H9 (cell line): ENCODE measurements at regions not wholly inside any gene's neighbourhood (a gene's known extent, or its start where the extent isn't known, plus 50 kb on each side); places are given as distances from the start of the nearest gene placed in this dataset.

Source experiments
- DNase-seq: peaks from one replicate; pipeline ENCODE4 v3.0.0-alpha.2; 2017
- H2AFZ ChIP-seq: one replicate; pipeline ENCODE4 v1.6.1; 2013; ENCODE audit warnings: mild to moderate bottlenecking, low read length, control low read depth, moderate library complexity
- H2AK5ac ChIP-seq: 2 replicates; pipeline ENCODE4 v1.6.1; 2013; ENCODE audit warnings: low read length, control low read depth, mixed read lengths; ENCODE audit not compliant: insufficient read length
- H2BK120ac ChIP-seq: one replicate; pipeline ENCODE4 v1.6.1; 2013; ENCODE audit warnings: low read depth, mild to moderate bottlenecking, low read length, control low read depth, inconsistent platforms; ENCODE audit not compliant: poor library complexity, severe bottlenecking
- H2BK12ac ChIP-seq: 2 replicates; pipeline ENCODE4 v1.6.1; 2013; ENCODE audit warnings: low read length, control low read depth, mixed read lengths, low read depth; ENCODE audit not compliant: insufficient read length
- H2BK15ac ChIP-seq: 2 replicates; pipeline ENCODE4 v1.6.1; 2013; ENCODE audit warnings: low read depth, low read length, control low read depth
- H2BK20ac ChIP-seq: one replicate; pipeline ENCODE4 v1.6.1; 2013; ENCODE audit warnings: low read depth, mild to moderate bottlenecking, low read length, control low read depth, inconsistent platforms; ENCODE audit not compliant: poor library complexity, severe bottlenecking
- H2BK5ac ChIP-seq: 2 replicates; pipeline ENCODE4 v1.6.1; 2013; ENCODE audit warnings: low read length, control low read depth, mixed read lengths; ENCODE audit not compliant: insufficient read length
- H3K14ac ChIP-seq: 2 replicates; pipeline ENCODE4 v1.6.1; 2013; ENCODE audit warnings: low read length, control low read depth; ENCODE audit not compliant: insufficient read depth
- H3K18ac ChIP-seq: 2 replicates; pipeline ENCODE4 v1.6.1; 2013; ENCODE audit warnings: low read depth, mild to moderate bottlenecking, mixed read lengths, low read length, control low read depth; ENCODE audit not compliant: insufficient read length
- H3K23ac ChIP-seq: 2 replicates; pipeline ENCODE4 v1.6.1; 2013; ENCODE audit warnings: low read length, control low read depth, mixed read lengths, low read depth; ENCODE audit not compliant: insufficient read length
- H3K23me2 ChIP-seq: 2 replicates; pipeline ENCODE4 v1.6.1; 2013; ENCODE audit warnings: low read depth, mild to moderate bottlenecking, mixed read lengths, low read length, control low read depth; ENCODE audit not compliant: insufficient read length, poor library complexity, severe bottlenecking
- H3K27ac ChIP-seq: 2 replicates; pipeline ENCODE4 v1.5.1; 2013; ENCODE audit warnings: low read length, control low read depth, mixed read lengths, low read depth; ENCODE audit not compliant: insufficient read length
- H3K27me3 ChIP-seq: 2 replicates; pipeline ENCODE4 v1.6.1; 2013; ENCODE audit warnings: low read length, control low read depth, inconsistent platforms; ENCODE audit not compliant: insufficient read depth
- H3K4ac ChIP-seq: 2 replicates; pipeline ENCODE4 v1.6.1; 2013; ENCODE audit warnings: low read depth, mild to moderate bottlenecking, control low read depth, inconsistent platforms, low read length, moderate library complexity
- H3K4me1 ChIP-seq: 2 replicates; pipeline ENCODE4 v1.6.1; 2013; ENCODE audit warnings: low read length, control low read depth, inconsistent platforms; ENCODE audit not compliant: insufficient read depth
- H3K4me2 ChIP-seq: 2 replicates; pipeline ENCODE4 v1.6.1; 2013; ENCODE audit warnings: low read length, control low read depth, mixed read lengths; ENCODE audit not compliant: insufficient read length, insufficient read depth
- H3K56ac ChIP-seq: 2 replicates; pipeline ENCODE4 v1.6.1; 2013; ENCODE audit warnings: low read depth, mild to moderate bottlenecking, mixed read lengths, low read length, control low read depth; ENCODE audit not compliant: insufficient read length
- H3K79me1 ChIP-seq: 2 replicates; pipeline ENCODE4 v1.6.1; 2013; ENCODE audit warnings: low read depth, mild to moderate bottlenecking, moderate library complexity, low read length, control low read depth, inconsistent platforms; ENCODE audit not compliant: insufficient read depth, poor library complexity, severe bottlenecking
- H3K79me2 ChIP-seq: 2 replicates; pipeline ENCODE4 v1.6.1; 2013; ENCODE audit warnings: low read length, control low read depth, inconsistent platforms; ENCODE audit not compliant: insufficient read depth
- H3K9ac ChIP-seq: 2 replicates; pipeline ENCODE4 v1.6.1; 2013; ENCODE audit warnings: low read length, control low read depth, mixed read lengths; ENCODE audit not compliant: insufficient read length; ENCODE audit errors: extremely low read depth
- H3K9me3 ChIP-seq: one replicate; pipeline ENCODE4 v1.6.1; 2013; ENCODE audit warnings: low read depth, low read length, inconsistent platforms; ENCODE audit not compliant: control insufficient read depth
- H3T11ph ChIP-seq: one replicate; pipeline ENCODE4 v1.6.1; 2013; ENCODE audit warnings: mild to moderate bottlenecking, low read length, control low read depth, inconsistent platforms
- H4K20me1 ChIP-seq: one replicate; pipeline ENCODE4 v1.6.1; 2013; ENCODE audit not compliant: control insufficient read depth, insufficient read length, insufficient read depth
- H4K5ac ChIP-seq: 2 replicates; pipeline ENCODE4 v1.6.1; 2013; ENCODE audit warnings: low read depth, mild to moderate bottlenecking, mixed read lengths, low read length, control low read depth; ENCODE audit not compliant: insufficient read length
- H4K8ac ChIP-seq: replicated peaks from 2 replicates; pipeline ENCODE4 v1.6.1; 2013; ENCODE audit warnings: low read length, control low read depth, mixed read lengths, low read depth; ENCODE audit not compliant: insufficient read length
- H4K91ac ChIP-seq: 2 replicates; pipeline ENCODE4 v1.6.1; 2013; ENCODE audit warnings: low read depth, mild to moderate bottlenecking, moderate library complexity, mixed read lengths, low read length, control low read depth; ENCODE audit not compliant: insufficient read length
- H3K27ac Mint-ChIP-seq, 3 experiments: 2 replicates in 2 of 3; 3 replicates in 1 of 3; pipeline ENCODE4 v1.8.0; 2020 to 2021; ENCODE audit warnings: mixed read lengths in 3 of 3, mild to moderate bottlenecking in 1 of 3, moderate library complexity in 1 of 3
- H3K27me3 Mint-ChIP-seq: 2 replicates; pipeline ENCODE4 v1.8.0; 2021; ENCODE audit warnings: low read depth, mild to moderate bottlenecking, moderate library complexity, mixed read lengths
- H3K36me3 Mint-ChIP-seq, 3 experiments: 2 replicates in 2 of 3; 3 replicates in 1 of 3; pipeline ENCODE4 v1.8.0; 2020 to 2021; ENCODE audit warnings: low read depth in 3 of 3, mixed read lengths in 3 of 3; ENCODE audit not compliant: insufficient read depth in 1 of 3
- H3K4me1 Mint-ChIP-seq, 2 experiments: 2 replicates each; pipeline ENCODE4 v1.8.0; 2020; ENCODE audit warnings: mixed read lengths in 2 of 2
- H3K4me3 Mint-ChIP-seq, 2 experiments: 2 replicates in 1 of 2; 3 replicates in 1 of 2; pipeline ENCODE4 v1.8.0; 2020 to 2021; ENCODE audit warnings: mild to moderate bottlenecking in 2 of 2, mixed read lengths in 2 of 2, moderate library complexity in 1 of 2
- H3K9me3 Mint-ChIP-seq, 2 experiments: 2 replicates in 1 of 2; 3 replicates in 1 of 2; pipeline ENCODE4 v1.8.0; 2020; ENCODE audit warnings: mild to moderate bottlenecking in 2 of 2, mixed read lengths in 2 of 2, moderate library complexity in 1 of 2
- WGBS: extraction: QIAGEN DNeasy Blood & Tissue Kit; methylation state at CpG from one replicate; pipeline ENCODE4 v1.1.7; 2013; ENCODE audit warnings: missing lambda C conversion rate, low lambda C conversion rate, mixed read lengths; ENCODE audit not compliant: insufficient read length; ENCODE audit errors: extremely low coverage; 5-methylcytosine and 5-hydroxymethylcytosine counted together
- TF ChIP-seq, protein P1 (sequence below): fragments of 200-600 bp; sonication (generic); conservative IDR thresholded peaks from 3 replicates; pipeline ENCODE4 v1.8.0; 2021; ENCODE audit warnings: antibody characterized with exemption, mild to moderate bottlenecking

- Histone ChIP-seq H2BK5ac (no peak overlapping the region), H2BK120ac (no peak overlapping the region), H3K4me1 (peaks cover 15% of the 10 kb centered on the region; the same call in 1 of the 2 replicates), H4K20me1 (no peaks in the 10 kb centered on the region), H3K23me2 (no peaks in the 10 kb centered on the region), H2BK12ac (no peak overlapping the region), H3K23ac (no peak overlapping the region), H2BK15ac (no peak overlapping the region), H4K91ac (no peak overlapping the region), H4K5ac (no peak overlapping the region), H3K56ac (no peak overlapping the region), H3K14ac (no peak overlapping the region), H3K4me2 (no peak overlapping the region), H3K79me2 (no peaks in the 10 kb centered on the region), H2AK5ac (no peak overlapping the region), H3K9ac (no peak overlapping the region), H3T11ph (no peak overlapping the region), H3K27me3 (no peaks in the 10 kb centered on the region), H3K79me1 (no peaks in the 10 kb centered on the region), H3K9me3 (no peaks in the 10 kb centered on the region), H3K27ac (no peak overlapping the region), H3K4ac (no peak overlapping the region), H2BK20ac (no peak overlapping the region), H3K18ac (no peak overlapping the region), H2AFZ (no peak overlapping the region), H4K8ac (no peak overlapping the region)
- DNase-seq, result no peak
- no CpG with 5 or more reads among the region's 6 CpGs for WGBS
- Mint-ChIP-seq H3K27ac (no peak overlapping the region), H3K4me3 (no peak overlapping the region), H3K9me3 (no peaks in the 10 kb centered on the region), H3K36me3 (peaks cover 0 to 5% (median 0%) of the 10 kb centered on the region in 3 experiments; a peak in 2 of 7 replicates), H3K27me3 (peaks cover 1% of the 10 kb centered on the region; the same call in 1 of the 2 replicates), H3K4me1 (peaks cover 23 to 36% of the 10 kb centered on the region in 2 experiments)
- TF ChIP-seq, protein P1, sequence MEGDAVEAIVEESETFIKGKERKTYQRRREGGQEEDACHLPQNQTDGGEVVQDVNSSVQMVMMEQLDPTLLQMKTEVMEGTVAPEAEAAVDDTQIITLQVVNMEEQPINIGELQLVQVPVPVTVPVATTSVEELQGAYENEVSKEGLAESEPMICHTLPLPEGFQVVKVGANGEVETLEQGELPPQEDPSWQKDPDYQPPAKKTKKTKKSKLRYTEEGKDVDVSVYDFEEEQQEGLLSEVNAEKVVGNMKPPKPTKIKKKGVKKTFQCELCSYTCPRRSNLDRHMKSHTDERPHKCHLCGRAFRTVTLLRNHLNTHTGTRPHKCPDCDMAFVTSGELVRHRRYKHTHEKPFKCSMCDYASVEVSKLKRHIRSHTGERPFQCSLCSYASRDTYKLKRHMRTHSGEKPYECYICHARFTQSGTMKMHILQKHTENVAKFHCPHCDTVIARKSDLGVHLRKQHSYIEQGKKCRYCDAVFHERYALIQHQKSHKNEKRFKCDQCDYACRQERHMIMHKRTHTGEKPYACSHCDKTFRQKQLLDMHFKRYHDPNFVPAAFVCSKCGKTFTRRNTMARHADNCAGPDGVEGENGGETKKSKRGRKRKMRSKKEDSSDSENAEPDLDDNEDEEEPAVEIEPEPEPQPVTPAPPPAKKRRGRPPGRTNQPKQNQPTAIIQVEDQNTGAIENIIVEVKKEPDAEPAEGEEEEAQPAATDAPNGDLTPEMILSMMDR, result no peak
These were observed 139.6 kb upstream of the ITGA6 start for GRCh38 chr2:172287605-172288315.
